Stimulated activated CD4-positive, alpha-beta T cell treated with anti-CD3 and anti-CD28 coated beads, Interleukin-2, amount 100 ng/mL, for 48 hours (primary cell): ENCODE measurements at regions not wholly inside any gene's neighbourhood (a gene's known extent, or its start where the extent isn't known, plus 50 kb on each side); places are given as distances from the start of the nearest gene placed in this dataset.
"Not testable (repeated sequence)": the region's sequence is repeated elsewhere in the genome, so short reads cannot be mapped to it uniquely, and the experiment has no call there.

Experiments
- DNase-seq, 2 donors: peaks; one replicate each; pipeline ENCODE4 v3.0.0-alpha.2; 2020

GRCh38 chr12:131365821-131366260 lies 345.0 kb upstream of the SFSWAP start:
- no peak for DNase-seq

DNA sequence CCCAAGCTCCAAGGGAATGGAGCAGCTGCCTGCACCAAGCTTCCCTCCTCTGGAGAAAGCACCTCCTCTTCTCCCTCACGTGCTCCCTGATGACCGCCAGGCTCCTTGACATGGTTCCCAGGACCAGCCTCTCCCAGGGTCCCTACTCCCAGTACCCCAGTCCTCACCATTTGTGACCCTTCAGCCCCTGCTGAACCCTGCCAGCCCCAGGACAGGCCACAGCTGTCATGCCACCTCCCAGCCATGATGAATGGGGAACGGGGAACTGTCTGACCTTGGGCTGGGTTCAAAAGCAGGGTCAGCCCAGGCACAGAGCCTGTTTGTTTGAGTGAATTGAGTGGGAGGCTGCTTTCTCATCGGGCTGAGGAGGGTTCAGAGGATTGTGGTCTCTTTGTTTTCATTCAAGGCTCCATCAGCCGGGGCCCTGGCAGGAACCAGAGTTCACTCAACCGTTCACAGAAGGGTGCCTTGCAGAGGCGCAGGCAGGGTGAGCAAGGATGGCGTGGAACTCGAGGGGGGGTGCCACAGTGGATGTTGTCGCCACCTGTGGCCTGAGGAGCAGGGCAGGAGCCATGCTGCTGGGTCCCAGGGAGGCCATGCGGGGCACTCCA lies 344.5 kb upstream of the SFSWAP start:
- no peak for DNase-seq

DNA sequence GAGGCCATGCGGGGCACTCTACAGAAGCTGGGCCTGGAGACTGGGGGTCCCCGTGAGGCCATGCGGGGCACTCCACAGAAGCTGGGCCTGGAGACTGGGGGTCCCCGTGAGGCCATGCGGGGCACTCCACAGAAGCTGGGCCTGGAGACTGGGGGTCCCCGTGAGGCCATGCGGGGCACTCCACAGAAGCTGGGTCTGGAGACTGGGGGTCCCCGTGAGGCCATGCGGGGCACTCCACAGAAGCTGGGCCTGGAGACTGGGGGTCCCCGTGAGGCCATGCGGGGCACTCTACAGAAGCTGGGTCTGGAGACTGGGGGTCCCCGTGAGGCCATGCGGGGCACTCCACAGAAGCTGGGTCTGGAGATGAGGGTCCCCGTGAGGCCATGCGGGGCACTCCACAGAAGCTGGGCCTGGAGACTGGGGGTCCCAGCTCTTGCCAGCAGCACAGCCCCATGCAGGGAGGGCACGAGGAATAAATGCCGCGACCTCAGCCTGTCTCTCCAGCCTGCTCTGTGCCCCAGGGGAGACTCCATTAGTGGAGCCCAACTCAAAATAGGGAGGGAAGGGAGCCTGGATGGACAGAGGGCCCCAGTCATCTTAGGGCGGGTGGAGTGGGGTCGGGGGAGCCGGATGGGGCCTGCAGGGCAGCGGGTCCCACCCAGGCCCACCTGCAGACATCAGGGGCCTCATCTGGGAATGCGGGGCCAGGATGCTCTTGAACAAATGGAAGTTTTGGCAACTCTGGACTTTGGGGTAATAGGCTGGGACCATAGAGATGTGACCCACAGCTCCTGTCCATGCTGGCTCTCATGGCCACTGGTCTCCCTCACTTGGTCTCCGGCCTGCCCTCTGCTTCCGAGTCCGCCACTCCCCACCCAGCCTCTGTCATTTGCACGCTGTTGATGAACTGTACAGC lies 343.6 kb upstream of the SFSWAP start:
- DNase-seq: not testable (repeated sequence)

GRCh38 chr12:131367983-131368667 lies 342.8 kb upstream of the SFSWAP start:
- DNase-seq: no peak

DNA sequence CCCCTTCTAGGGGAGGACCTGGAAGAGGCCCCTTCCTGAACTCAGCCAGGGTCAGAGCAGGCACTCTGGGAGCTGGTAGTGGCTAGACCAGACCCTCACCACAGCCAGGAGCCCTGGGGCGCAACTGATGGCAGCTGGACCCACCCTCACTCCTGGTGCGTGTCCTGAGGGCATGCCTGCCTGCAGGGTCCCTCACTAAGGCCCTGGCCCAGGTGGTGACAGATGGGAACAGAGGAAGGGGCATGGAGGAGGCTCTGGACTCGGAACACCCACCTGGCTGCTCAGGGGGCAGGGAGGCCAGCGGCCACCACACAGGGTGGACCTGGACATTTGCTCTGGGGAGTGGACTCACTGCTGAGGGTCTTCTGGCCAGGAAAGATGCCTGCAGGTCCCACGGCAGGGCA lies 342.2 kb upstream of the SFSWAP start:
- no peak for DNase-seq

DNA sequence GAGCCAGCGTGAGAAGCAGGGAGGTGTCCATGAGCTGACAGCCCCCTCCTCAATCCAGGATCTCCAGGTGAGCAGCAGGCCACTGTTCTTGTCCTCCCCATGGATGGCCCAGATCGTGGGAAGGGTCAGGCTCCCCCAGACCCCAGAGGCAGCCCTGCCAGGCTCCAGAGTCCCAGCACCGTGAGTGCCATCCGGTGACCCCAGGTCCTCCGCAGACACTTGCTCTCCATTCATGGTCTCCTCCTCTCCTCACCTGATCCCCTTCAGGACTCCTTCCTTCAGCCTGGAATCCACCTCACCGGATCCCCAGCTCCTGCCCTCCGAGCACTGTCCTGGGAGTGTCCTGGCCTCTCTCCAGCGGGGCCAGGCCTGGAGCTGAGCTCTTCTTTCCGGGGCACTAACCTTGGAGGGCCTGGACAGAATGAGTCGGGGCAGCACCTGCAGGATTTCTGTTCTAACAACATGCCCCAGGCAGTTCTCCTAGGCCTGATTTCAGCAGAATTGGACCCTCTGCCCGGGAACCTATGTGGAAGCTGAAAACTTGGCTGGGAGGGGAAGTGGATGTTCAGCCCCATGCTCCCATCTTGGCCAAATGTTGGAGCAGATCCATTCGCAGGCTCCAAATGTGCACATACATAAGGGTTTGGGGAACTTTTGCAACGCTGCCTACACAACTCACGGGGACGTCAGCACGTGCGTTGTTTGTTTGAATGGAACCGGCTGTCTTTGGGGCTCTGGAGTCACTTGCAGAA lies 341.6 kb upstream of the SFSWAP start:
- no peak for DNase-seq

GRCh38 chr12:131370321-131370720 lies 340.6 kb upstream of the SFSWAP start:
- DNase-seq: no peak

DNA sequence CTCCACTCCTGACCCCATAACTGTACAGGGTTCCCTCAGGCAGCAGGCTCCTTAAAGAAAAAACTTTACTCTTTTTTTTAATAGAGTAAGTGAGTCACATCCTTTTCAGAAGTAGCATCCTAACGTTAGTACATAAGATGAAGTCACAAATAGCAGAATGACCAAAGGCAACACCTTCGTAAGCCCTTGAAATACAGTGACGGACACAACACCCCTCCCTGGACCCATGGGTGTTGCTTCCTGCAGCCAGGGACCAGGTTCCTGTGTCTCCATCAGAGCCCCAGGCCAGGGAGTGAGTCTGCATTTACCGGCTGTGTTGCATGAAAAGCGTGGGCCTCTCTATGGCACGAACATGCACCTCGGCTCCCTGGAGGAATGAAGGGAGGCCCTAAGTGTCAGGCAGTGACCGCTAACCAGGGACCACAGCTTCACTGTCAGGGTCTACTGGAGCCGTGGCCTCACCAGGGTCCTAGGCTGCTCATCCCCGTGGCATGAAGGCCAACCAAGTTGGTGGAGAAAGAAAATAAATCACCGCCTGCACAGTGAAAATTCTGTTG lies 340.0 kb upstream of the SFSWAP start:
- DNase-seq: no peak

- no peak for DNase-seq
Measured at GRCh38 chr12:131371401-131372170, 339.3 kb upstream of the SFSWAP start.

GRCh38 chr12:131372171-131372475 lies 338.8 kb upstream of the SFSWAP start:
- DNase-seq: no peak

DNA sequence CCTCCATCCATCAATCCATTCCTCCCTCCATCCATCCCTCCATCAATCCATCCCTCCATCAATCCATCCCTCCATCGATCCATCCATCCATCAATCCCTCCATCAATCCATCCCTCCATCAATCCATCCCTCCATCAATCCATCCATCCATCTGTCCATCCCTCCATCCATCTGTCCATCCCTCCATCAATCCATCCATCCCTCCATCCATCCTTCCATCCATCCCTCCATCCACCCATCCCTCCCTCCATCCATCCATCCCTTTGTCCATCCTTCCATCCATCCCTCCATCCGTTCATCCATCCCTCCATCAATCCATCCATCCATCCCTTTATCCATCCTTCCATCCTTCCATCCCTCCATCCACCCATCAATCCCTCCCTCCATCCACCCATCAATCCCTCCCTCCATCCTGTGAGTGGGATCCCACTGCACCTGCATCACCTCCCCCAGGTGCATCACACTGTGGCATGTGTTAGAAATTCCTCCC lies 338.1 kb upstream of the SFSWAP start:
- DNase-seq: no peak

- no peak for DNase-seq
Measured at GRCh38 chr12:131375261-131375971, 335.5 kb upstream of the SFSWAP start.

DNA sequence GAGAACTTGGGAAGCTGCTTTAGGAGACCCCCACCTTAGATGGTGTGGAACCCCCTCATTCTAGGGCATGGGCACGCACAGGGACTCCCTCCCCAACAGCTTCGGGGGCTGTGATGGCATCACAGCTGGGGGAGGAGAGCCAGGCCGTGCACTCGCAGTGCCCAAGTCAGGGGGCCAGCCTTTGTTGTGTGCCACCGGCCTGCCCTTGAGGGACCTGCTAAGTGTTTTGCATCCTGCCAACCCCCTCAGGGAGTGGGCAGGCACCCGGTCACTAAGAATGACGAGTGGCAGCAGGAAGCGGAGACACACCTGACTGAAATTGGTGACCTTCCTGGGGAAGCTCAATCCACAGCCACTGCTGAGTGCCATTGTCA lies 334.9 kb upstream of the SFSWAP start:
- no peak for DNase-seq

DNA sequence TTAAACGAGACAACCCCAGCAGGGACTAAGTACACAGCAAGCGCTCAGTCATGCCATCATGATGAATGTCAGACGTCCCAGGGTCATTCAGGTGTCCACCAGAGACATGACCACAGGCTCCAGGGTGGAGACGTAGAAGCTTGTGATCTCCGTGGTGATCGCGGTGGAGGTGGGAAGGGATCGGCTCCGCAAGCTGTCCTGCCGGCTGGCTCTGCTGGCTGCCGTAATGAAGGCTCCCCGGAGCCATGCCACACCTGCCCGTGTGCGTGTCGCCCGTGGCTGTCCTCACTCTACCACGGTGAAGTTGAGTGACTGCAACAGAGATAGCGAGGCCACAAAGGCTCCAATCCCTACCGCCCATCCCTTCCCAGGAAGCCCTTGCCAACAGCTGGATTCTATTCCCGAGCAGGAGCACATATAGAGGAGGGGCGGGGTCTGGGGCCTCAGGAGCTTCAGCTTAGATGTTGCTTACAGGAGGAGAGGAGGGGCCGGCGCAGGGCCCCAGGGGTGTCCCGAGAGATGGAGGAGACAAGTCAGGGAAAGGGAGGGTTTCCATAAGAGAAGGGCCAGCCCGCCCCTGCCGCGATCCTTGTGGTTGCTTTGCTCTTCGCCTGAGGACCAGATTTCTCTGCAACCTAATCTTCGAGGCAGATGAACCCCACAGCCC lies 332.6 kb upstream of the SFSWAP start:
- DNase-seq: no peak

DNA sequence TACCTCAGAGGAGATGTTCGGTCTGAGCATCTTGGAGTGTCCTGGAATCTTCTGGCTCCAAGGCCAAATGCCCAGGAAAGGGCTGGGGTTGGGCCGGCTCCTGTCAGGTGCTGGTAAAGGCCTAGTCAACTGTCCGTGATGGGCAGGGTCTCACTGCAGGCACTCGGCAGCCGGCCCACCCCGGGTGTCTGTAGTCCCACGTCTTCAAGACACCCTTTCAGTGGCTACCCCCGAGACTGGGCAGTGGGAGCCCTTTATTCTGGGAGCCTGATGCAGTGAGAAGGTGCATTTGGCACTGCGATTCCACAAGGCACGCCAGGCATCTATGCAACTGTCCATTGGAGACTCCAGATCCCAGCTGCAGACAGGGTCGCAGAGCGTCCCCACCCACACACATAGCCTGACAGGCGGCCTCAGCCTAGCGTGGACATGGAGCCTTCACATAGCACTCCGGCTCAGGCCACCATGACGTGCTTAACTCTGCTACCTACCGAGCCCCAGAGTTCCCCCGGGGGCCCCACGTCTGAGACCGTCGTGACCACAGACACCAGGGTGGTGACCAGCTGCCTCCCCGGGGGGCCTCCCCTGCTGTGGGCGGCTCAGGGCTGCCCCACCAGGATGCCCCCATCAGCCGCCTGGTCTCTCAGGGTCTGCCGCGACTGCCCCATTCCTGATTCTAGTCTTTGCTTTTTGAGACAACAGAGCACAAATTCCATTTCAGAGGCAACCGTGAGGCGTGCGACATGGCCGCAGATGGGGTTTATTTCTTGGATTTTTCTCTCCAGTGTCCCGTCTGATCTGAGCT lies 331.8 kb upstream of the SFSWAP start:
- DNase-seq: no peak

- no peak for DNase-seq
Measured at GRCh38 chr12:131379738-131380137, 331.2 kb upstream of the SFSWAP start.

DNA sequence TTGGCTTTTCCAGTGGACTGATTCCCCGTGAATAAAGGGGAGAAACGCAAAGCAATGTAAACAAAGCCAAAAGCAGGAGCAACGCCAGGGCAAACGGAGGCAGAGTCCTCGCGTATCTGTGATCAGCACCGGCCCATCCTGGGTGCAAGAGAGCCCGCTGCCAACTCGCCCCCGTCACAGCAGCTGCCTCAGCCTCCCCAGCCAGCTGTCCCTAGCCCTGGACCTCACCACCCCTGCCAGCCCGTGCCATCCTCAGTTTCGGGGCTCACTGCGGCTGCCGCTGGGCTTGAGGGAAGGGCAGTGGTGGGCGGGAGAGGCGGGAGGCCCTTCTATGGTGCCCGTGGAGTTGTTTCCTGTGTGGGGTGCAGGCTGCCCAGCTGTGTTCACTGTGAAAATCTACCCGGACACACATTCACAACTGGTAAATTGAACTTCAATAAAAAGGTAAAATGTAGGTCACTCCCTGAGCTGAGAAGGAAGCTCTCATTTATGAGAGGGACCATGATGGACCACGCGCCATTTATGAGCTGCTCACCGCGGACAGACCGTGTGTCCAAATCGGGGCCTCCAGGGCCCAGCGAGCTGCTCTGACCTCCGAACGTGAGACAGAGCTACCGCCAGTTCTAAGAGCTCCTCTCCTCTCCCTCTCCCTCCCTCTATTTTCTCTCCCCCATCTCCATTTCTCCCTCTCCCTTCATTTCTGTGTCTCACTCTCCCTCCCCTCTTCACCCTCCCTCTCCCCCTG lies 330.5 kb upstream of the SFSWAP start:
- DNase-seq: no peak

DNA sequence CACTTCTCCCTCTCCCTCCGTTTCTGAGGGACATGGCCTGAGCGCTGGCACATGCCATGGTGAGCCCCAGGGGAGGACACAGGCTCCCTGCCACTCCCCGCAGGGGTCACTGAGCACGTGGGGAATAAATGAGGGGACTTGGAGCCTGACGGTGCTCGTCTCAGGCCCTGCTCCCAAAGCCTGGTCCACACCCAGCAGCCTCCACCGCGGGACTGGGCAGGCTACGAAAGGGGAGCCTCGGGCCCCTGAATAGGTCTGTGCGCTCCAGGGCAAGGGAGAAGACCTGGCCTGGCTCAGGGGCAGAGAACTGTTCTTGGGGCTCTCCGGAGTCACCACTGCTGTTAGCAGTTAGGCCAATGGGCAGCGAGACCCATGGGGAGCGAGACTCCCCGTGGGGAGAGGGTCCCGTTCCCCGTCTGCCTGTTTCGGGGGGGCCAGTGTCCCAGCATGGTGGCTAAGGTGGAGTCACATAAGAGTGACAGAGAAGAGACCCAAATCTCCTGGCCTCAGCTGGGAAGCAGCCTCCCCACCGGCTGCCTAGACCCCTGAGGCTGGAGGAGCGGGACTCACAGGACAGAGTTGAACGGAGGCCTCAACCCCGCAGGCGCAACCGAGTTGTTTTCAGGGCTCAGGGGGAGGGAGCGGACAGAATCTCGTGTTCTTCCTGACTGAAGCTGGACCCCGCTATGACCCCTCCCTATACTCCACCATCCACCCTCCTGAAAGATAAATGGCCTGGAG lies 329.8 kb upstream of the SFSWAP start:
- no peak for DNase-seq
